ENCODE measurements at regions not wholly inside any gene's neighbourhood (a gene's known extent, or its start where the extent isn't known, plus 50 kb on each side); places are given as distances from the start of the nearest gene placed in this dataset.

DNA sequence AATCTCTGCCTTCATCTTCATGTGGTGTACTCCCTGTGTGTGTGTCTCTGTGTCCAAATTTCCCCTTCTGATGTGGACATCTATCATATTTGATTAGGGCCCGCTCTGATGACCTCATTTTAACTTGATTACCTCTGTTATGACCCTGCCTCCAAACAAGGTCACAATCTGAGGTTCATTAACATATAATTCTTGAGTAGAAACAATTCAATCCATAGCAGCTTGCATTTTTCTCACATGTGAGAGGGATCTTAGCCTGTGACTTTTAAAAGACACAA lies 130.9 kb upstream of the RAB4A start:
- H3K27ac ChIP-seq: no peak overlapping the region
- peaks cover 0 to 6% (median 0%) of the 10 kb centered on the region in 4 donors for H3K4me1 ChIP-seq
- WGBS, 2 donors: 85 to 90% methylated on average over 1 of the region's 1 CpG
- H3K9me3 ChIP-seq: no peaks in the 10 kb centered on the region
- intact Hi-C loops (cut with DNase I): no loop called here
- DNase-seq: no peak
- no peaks in the 10 kb centered on the region for H3K27me3 ChIP-seq
- no peaks in the 10 kb centered on the region for H3K36me3 ChIP-seq
- no peak overlapping the region for H3K4me3 ChIP-seq
- TF ChIP-seq CTCF (IDR thresholded peaks at IDR 0.05): no peak
- TF ChIP-seq POLR2A (IDR thresholded peaks at IDR 0.05): no peak

- DNase-seq: no peak
- Histone ChIP-seq H3K36me3 (no peaks in the 10 kb centered on the region), H3K9me3 (no peaks in the 10 kb centered on the region), H3K27me3 (no peaks in the 10 kb centered on the region), H3K4me3 (no peak overlapping the region), H3K27ac (no peak overlapping the region), H3K4me1 (peaks cover 0 to 6% (median 0%) of the 10 kb centered on the region in 4 donors)
- intact Hi-C loops (cut with DNase I): no loop called here
- 98 to 99% methylated on average over 2 of the region's 2 CpGs for WGBS, 2 donors
- no peak for TF ChIP-seq POLR2AphosphoS5 (IDR thresholded peaks at IDR 0.05)
These were observed 129.6 kb upstream of the RAB4A start for GRCh38 chr1:229141271-229141670.

DNA sequence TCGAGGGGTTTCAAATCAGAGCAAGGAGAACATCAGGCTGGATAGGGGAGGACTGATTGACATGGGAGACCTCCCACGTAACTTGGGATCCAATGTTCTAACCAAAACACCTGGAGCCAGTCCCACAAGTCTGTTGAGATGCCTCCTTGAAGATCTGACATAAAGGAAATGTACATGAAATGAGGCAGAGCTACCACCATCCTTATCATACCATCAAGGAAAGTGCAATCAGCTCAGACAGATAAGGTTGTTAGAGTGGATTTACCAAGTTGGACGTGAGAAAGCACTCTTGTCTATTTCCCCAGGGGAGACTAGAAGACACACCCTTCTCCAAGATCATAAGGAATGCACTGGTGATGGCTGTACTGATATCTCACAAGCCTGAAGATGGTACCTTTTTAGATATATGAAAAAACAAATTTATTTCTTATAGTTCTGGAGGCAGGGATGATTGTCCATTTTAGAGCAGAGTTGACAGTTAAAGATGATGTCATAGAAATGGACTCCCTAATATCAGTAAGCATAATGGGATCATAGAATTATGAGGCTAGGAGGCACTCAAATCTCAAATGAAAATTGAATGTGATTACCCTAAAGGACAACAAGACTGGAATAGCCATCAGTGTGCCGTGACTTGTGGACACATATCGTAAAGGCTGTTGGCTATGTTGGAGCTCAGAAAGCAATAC lies 129.1 kb upstream of the RAB4A start:
- WGBS, 2 donors: 71 to 84% methylated on average over 5 of the region's 5 CpGs
- TF ChIP-seq EP300 (IDR thresholded peaks at IDR 0.05) (no peak), CTCF (IDR thresholded peaks at IDR 0.05) (no peak), POLR2AphosphoS5 (IDR thresholded peaks at IDR 0.05) (no peak), POLR2A (IDR thresholded peaks at IDR 0.05) (no peak)
- no peak overlapping the region for H3K4me3 ChIP-seq
- intact Hi-C loops (cut with DNase I): no loop called here
- no peaks in the 10 kb centered on the region for H3K36me3 ChIP-seq
- H3K4me1 ChIP-seq: peaks cover 0 to 6% (median 0%) of the 10 kb centered on the region in 4 donors
- no peak overlapping the region for H3K27ac ChIP-seq
- no peaks in the 10 kb centered on the region for H3K9me3 ChIP-seq
- no peak for DNase-seq
- H3K27me3 ChIP-seq: no peaks in the 10 kb centered on the region

DNA sequence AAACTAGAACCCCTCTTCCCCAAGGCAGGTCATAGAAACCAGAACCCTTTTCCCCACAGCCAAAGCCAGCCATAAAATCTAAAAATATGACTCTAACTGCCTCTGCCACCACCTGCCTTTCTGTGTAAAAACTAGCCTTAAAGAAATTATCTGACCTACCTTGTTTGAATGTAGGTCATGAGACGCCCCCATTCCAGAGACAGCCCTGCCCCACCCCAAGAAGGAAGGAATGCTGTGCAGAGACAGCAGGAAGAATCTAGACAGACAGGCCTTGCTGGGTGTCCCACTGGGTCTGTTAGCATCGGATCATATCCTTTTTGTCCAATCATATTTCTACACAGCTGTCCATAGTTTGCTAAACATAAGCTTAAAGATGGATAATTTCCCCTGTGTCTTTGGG lies 128.4 kb upstream of the RAB4A start:
- Histone ChIP-seq H3K27me3 (no peaks in the 10 kb centered on the region), H3K4me3 (no peak overlapping the region), H3K4me1 (peaks cover 0 to 6% (median 0%) of the 10 kb centered on the region in 4 donors), H3K27ac (no peak overlapping the region), H3K36me3 (no peaks in the 10 kb centered on the region), H3K9me3 (no peaks in the 10 kb centered on the region)
- intact Hi-C loops (cut with DNase I): no loop called here
- WGBS, 2 donors: 19 to 72% methylated on average over 2 of the region's 2 CpGs
- no peak for TF ChIP-seq EP300 (IDR thresholded peaks at IDR 0.05)
- no peak for TF ChIP-seq POLR2A (IDR thresholded peaks at IDR 0.05)
- TF ChIP-seq POLR2AphosphoS5 (IDR thresholded peaks at IDR 0.05): no peak
- no peak for DNase-seq

GRCh38 chr1:229146647-229147046 lies 124.3 kb upstream of the RAB4A start:
- Histone ChIP-seq H3K4me3 (no peak overlapping the region), H3K4me1 (no peaks in the 10 kb centered on the region), H3K27ac (no peak overlapping the region), H3K36me3 (no peaks in the 10 kb centered on the region), H3K27me3 (no peaks in the 10 kb centered on the region), H3K9me3 (no peaks in the 10 kb centered on the region)
- TF ChIP-seq CTCF (IDR thresholded peaks at IDR 0.05) (no peak), POLR2AphosphoS5 (IDR thresholded peaks at IDR 0.05) (no peak), EP300 (IDR thresholded peaks at IDR 0.05) (no peak), POLR2A (IDR thresholded peaks at IDR 0.05) (no peak)
- intact Hi-C loops (cut with DNase I): no loop called here
- WGBS, 2 donors: 75 to 90% methylated on average over 9 of the region's 9 CpGs
- DNase-seq: no peak

GRCh38 chr1:229147072-229147471 lies 123.8 kb upstream of the RAB4A start:
- intact Hi-C loops (cut with DNase I): no loop called here
- no peak overlapping the region for H3K4me3 ChIP-seq
- 73 to 91% methylated on average over 16 of the region's 16 CpGs for WGBS, 2 donors
- no peaks in the 10 kb centered on the region for H3K27me3 ChIP-seq
- no peaks in the 10 kb centered on the region for H3K36me3 ChIP-seq
- H3K4me1 ChIP-seq: no peaks in the 10 kb centered on the region
- H3K27ac ChIP-seq: no peak overlapping the region
- no peak for DNase-seq
- H3K9me3 ChIP-seq: no peaks in the 10 kb centered on the region
- TF ChIP-seq POLR2AphosphoS5 (IDR thresholded peaks at IDR 0.05): no peak

Data from sigmoid colon (tissue), 6 donors.